CD4-positive, alpha-beta memory T cell (primary cell): ENCODE measurements at regions not wholly inside any gene's neighbourhood (a gene's known extent, or its start where the extent isn't known, plus 50 kb on each side); places are given as distances from the start of the nearest gene placed in this dataset.
"Not testable (repeated sequence)": the region's sequence is repeated elsewhere in the genome, so short reads cannot be mapped to it uniquely, and the experiment has no call there.

Experiments
- CTCF ChIA-PET: fragments of 350-600 bp; sonication (Branson Sonifier 250); formaldehyde crosslinking; loops from one replicate; lab custom pipeline; 2021; ENCODE audit warnings: inconsistent platforms; ENCODE audit not compliant: partially characterized antibody; lab: Charles Lee
- POLR2A ChIA-PET: fragments of 350-600 bp; sonication (Branson Sonifier 250); formaldehyde crosslinking; loops from one replicate; lab custom pipeline; 2021; ENCODE audit not compliant: partially characterized antibody; lab: Charles Lee
- DNase-seq, 5 donors: peaks; one replicate each; pipeline versions ENCODE4 v3.0.0 to v3.0.0-alpha.2; 2020 to 2022; ENCODE audit warnings: mixed read lengths in 1 of 5
- H3K27ac ChIP-seq: one replicate; pipeline ENCODE4 v1.7.0; 2013; ENCODE audit warnings: low read depth, low read length
- H3K27me3 ChIP-seq: 2 replicates; pipeline ENCODE4 v1.7.0; 2013; ENCODE audit warnings: mild to moderate bottlenecking, low read length, moderate library complexity; ENCODE audit not compliant: insufficient read depth
- H3K36me3 ChIP-seq: 2 replicates; pipeline ENCODE4 v1.7.0; 2013; ENCODE audit warnings: mild to moderate bottlenecking, low read length, moderate library complexity; ENCODE audit not compliant: insufficient read depth
- H3K4me1 ChIP-seq: 2 replicates; pipeline ENCODE4 v1.7.0; 2013; ENCODE audit warnings: mild to moderate bottlenecking, low read length, moderate library complexity; ENCODE audit not compliant: insufficient read depth
- H3K4me3 ChIP-seq, 2 donors: one replicate each; pipeline ENCODE4 v1.7.0; 2013; ENCODE audit warnings: low read length in 2 of 2, mild to moderate bottlenecking in 1 of 2
- H3K9me3 ChIP-seq, 2 donors: one replicate each; pipeline ENCODE4 v1.7.0; 2013; ENCODE audit warnings: low read length in 2 of 2, control low read depth in 1 of 2; ENCODE audit not compliant: control insufficient read depth in 1 of 2
- H3K27ac Mint-ChIP-seq, 7 donors: one replicate each; pipeline ENCODE4 v1.8.0; 2020 to 2021; ENCODE audit warnings: mixed read lengths in 7 of 7, mild to moderate bottlenecking in 6 of 7, inconsistent platforms in 3 of 7, moderate library complexity in 3 of 7
- H3K27me3 Mint-ChIP-seq, 2 donors: one replicate each; pipeline ENCODE4 v1.8.0; 2020 to 2021; ENCODE audit warnings: mixed read lengths in 2 of 2
- H3K36me3 Mint-ChIP-seq, 2 donors: one replicate each; pipeline ENCODE4 v1.8.0; 2020 to 2021; ENCODE audit warnings: mixed read lengths in 2 of 2, inconsistent platforms in 1 of 2, mild to moderate bottlenecking in 1 of 2
- H3K4me1 Mint-ChIP-seq, 4 donors: one replicate each; pipeline ENCODE4 v1.8.0; 2020 to 2021; ENCODE audit warnings: mixed read lengths in 4 of 4, mild to moderate bottlenecking in 1 of 4
- H3K4me3 Mint-ChIP-seq, 8 donors: one replicate each; pipeline ENCODE4 v1.8.0; 2020 to 2021; ENCODE audit warnings: mixed read lengths in 8 of 8, mild to moderate bottlenecking in 7 of 8, moderate library complexity in 6 of 8, inconsistent platforms in 3 of 8
- H3K9me3 Mint-ChIP-seq, 8 donors: one replicate each; pipeline ENCODE4 v1.8.0; 2020 to 2021; ENCODE audit warnings: mixed read lengths in 8 of 8, mild to moderate bottlenecking in 5 of 8, inconsistent platforms in 3 of 8, moderate library complexity in 1 of 8
- intact Hi-C: fragments of 100-400 bp; cut with micrococcal nuclease; formaldehyde crosslinking; loops from one replicate; pipeline ENCODE4 v1.15.1; 2023

DNA sequence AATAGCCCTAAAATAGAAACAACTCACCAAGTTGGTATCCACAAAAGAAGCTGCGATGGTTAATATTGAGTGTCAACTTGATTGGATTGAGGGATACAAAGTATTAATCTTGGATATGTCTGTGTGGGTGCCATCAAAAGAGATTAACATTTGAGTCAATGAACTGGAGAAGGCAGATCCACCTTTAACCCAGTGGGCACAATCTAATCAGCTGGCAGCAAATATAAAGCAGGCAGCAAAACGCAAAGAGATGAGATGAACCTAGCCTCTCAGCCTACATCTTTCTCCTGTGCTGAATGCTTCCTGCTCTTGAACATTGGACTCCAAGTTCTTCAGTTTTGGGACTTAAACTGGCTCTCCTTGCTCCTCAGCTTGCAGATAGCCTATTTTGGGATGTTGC lies 277.6 kb upstream of the RAI14 start:
- DNase-seq, H3K9me3 ChIP-seq, H3K4me1 Mint-ChIP-seq, H3K36me3 ChIP-seq, H3K4me1 ChIP-seq, POLR2A ChIA-PET, H3K27me3 Mint-ChIP-seq, H3K36me3 Mint-ChIP-seq, H3K4me3 Mint-ChIP-seq, intact Hi-C loops, H3K27me3 ChIP-seq, CTCF ChIA-PET, H3K27ac Mint-ChIP-seq, H3K4me3 ChIP-seq, H3K27ac ChIP-seq, H3K9me3 Mint-ChIP-seq: not testable (repeated sequence)

DNA sequence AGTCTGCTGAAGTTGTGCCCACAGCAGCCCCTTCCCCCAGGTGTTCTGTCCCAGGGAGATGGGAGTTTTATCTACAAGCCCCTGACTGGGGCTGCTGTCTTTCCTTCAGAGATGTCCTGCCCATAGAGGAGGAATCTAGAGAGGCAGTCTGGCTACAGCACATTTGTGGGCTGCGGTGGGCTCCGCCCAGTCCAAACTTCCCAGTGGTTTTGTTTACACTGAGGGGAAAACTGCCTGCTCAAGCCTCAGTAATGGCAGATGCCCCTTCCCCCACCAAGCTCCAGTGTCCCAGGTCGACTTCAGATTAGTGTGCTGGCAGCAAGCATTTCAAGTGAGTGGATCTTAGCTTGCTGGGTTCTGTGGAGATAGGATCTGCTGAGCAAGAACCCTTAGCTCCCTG lies 267.4 kb upstream of the RAI14 start:
- H3K27me3 ChIP-seq, H3K4me1 ChIP-seq, intact Hi-C loops, H3K4me3 Mint-ChIP-seq, H3K27me3 Mint-ChIP-seq, H3K36me3 ChIP-seq, H3K9me3 Mint-ChIP-seq, POLR2A ChIA-PET, H3K9me3 ChIP-seq, H3K36me3 Mint-ChIP-seq, H3K27ac Mint-ChIP-seq, CTCF ChIA-PET, H3K4me3 ChIP-seq, DNase-seq, H3K4me1 Mint-ChIP-seq, H3K27ac ChIP-seq: not testable (repeated sequence)

DNA sequence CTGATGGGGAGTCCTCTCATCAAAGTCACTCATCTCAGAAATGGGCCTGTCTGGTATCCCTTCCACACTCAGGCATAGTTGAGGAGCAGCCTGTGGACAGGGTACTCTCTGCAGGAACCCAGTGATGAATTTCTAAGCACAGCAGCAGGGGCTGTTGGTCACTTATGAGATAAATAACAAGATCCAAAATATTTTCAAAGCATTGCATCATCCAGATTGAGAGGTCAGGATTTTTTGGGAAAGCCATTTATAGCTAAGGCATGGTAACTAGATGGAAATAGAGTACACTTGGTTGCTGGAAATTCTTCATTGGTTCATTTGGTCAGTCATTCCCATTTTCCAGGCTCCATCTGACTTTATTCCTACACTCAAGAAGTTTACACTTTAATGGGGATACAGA lies 246.8 kb upstream of the RAI14 start:
- H3K27me3 Mint-ChIP-seq: peaks cover 0 to 6% of the 10 kb centered on the region in 2 donors

DNA sequence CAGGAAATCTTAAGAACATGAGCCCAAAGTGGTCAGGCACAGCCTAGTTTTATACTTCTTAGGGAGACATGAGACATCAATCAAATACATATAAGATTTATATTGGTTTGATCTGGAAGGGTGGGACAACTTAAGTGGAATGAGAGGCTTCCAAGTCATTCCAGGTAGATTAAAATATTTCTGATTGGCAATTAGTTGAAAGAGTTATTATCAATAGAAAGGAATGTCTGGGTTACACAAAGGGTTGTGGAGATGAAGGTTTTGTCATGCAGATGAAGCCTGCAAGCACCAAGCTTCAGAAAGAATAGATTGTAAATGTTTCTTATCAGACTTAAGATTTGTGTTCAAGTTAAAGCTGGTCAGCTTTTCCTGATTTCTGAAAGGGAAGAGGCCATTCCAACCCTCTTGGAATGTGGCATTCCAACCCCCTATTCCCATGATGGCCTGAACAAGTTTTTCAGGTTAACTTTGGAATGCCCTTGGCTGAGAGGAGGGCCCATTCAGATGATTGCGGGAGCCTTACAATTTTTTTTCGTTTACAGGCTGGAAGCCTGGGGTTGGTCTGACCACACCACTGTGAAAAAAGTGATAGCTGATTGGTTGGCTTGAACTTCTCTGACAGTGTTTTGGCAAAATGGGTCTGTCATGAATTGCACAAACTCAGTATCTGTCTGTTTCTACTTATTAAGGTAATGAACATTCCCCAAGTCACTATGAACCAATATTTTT lies 245.6 kb upstream of the RAI14 start:
- no peaks in the 10 kb centered on the region for H3K9me3 ChIP-seq
- DNase-seq: no peak
- ChIA-PET POLR2A (no interaction called here), CTCF (interaction anchor here (0.8 kb wide), 1 partner anchor 477 kb away, joined by 3 read pairs; no protein-coding TSS in a partner anchor)
- H3K4me1 ChIP-seq: no peaks in the 10 kb centered on the region
- Mint-ChIP-seq H3K9me3 (no peaks in the 10 kb centered on the region), H3K27ac (no peak overlapping the region), H3K4me3 (no peak overlapping the region), H3K36me3 (no peaks in the 10 kb centered on the region), H3K27me3 (peaks cover 0 to 7% of the 10 kb centered on the region in 2 donors), H3K4me1 (no peaks in the 10 kb centered on the region)
- H3K36me3 ChIP-seq: no peaks in the 10 kb centered on the region
- no peak overlapping the region for H3K4me3 ChIP-seq
- H3K27ac ChIP-seq: no peak overlapping the region
- no peaks in the 10 kb centered on the region for H3K27me3 ChIP-seq
- intact Hi-C loops: no loop called here

More for the DNA sequence above, 246.8 kb upstream of the RAI14 start:
- no peak overlapping the region for H3K27ac ChIP-seq
- Mint-ChIP-seq H3K27ac (no peak overlapping the region), H3K9me3 (no peaks in the 10 kb centered on the region), H3K36me3 (no peaks in the 10 kb centered on the region), H3K4me1 (no peaks in the 10 kb centered on the region), H3K4me3 (no peak overlapping the region)
- H3K27me3 ChIP-seq: no peaks in the 10 kb centered on the region
- POLR2A ChIA-PET: no interaction called here
- H3K9me3 ChIP-seq: no peaks in the 10 kb centered on the region
- DNase-seq: no peak
- H3K36me3 ChIP-seq: no peaks in the 10 kb centered on the region
- H3K4me1 ChIP-seq: no peaks in the 10 kb centered on the region
- no peak overlapping the region for H3K4me3 ChIP-seq
- CTCF ChIA-PET: no interaction called here
- intact Hi-C loops: no loop called here

- CTCF ChIA-PET: interaction anchor here (0.8 kb wide), 1 partner anchor 478 kb away, joined by 3 read pairs; no protein-coding TSS in a partner anchor
- no peaks in the 10 kb centered on the region for H3K36me3 Mint-ChIP-seq
- H3K27ac ChIP-seq: no peak overlapping the region
- DNase-seq: no peak
- no peaks in the 10 kb centered on the region for H3K9me3 ChIP-seq
- no peaks in the 10 kb centered on the region for H3K9me3 Mint-ChIP-seq
- H3K27ac Mint-ChIP-seq: no peak overlapping the region
- H3K4me1 ChIP-seq: no peaks in the 10 kb centered on the region
- no peaks in the 10 kb centered on the region for H3K36me3 ChIP-seq
- no peaks in the 10 kb centered on the region for H3K27me3 ChIP-seq
- no peak overlapping the region for H3K4me3 ChIP-seq
- no peaks in the 10 kb centered on the region for H3K4me1 Mint-ChIP-seq
- H3K27me3 Mint-ChIP-seq: peaks cover 2 to 9% of the 10 kb centered on the region in 2 donors
- intact Hi-C loops: no loop called here
- POLR2A ChIA-PET: no interaction called here
- no peak overlapping the region for H3K4me3 Mint-ChIP-seq
These were observed 244.4 kb upstream of the RAI14 start for GRCh38 chr5:34411470-34412346.

GRCh38 chr5:34412736-34413135 lies 243.4 kb upstream of the RAI14 start:
- no peak overlapping the region for H3K4me3 Mint-ChIP-seq
- no peaks in the 10 kb centered on the region for H3K4me1 Mint-ChIP-seq
- H3K27me3 ChIP-seq: no peaks in the 10 kb centered on the region
- H3K4me1 ChIP-seq: no peaks in the 10 kb centered on the region
- H3K4me3 ChIP-seq: no peak overlapping the region
- intact Hi-C loops: no loop called here
- H3K27ac ChIP-seq: no peak overlapping the region
- H3K36me3 ChIP-seq: no peaks in the 10 kb centered on the region
- CTCF ChIA-PET: no interaction called here
- DNase-seq: no peak
- no peaks in the 10 kb centered on the region for H3K9me3 Mint-ChIP-seq
- no peaks in the 10 kb centered on the region for H3K9me3 ChIP-seq
- H3K27ac Mint-ChIP-seq: no peak overlapping the region
- POLR2A ChIA-PET: no interaction called here
- H3K36me3 Mint-ChIP-seq: no peaks in the 10 kb centered on the region
- H3K27me3 Mint-ChIP-seq: peaks cover 2 to 9% of the 10 kb centered on the region in 2 donors

DNA sequence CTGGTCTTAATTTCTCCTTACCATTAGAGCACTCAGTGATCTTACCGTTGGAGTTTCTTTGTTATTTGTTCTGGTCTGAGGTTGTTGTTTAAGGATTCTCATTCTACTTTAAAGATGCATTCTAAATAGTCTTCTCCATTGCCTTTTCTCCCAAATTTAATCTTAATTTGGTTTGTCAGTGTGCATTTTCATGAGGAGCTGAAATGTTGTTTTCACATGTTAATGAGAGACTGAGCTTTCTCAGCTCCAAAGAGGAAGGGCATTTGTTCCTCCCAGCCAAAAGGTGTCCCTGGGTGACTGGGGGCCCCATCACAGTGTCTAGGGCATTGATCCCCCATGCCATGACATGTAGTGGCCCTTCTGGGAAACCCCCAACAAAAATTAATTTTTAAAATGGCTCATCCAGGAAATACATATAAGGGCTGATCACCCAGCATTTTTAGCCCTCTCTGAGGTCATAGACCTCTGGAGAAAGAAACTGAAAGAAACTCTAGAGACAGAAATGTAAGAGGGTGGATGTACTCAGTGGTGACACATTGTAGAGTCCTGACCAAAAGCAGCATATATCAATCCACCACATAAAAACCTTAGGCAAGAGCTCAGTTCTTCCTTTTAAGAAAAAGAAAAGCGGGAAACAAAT lies 240.4 kb upstream of the RAI14 start:
- H3K36me3 Mint-ChIP-seq: no peaks in the 10 kb centered on the region

More for the DNA sequence above, 240.4 kb upstream of the RAI14 start:
- no peaks in the 10 kb centered on the region for H3K9me3 ChIP-seq
- POLR2A ChIA-PET: no interaction called here
- H3K27me3 Mint-ChIP-seq: peaks cover 2 to 8% of the 10 kb centered on the region in 2 donors
- no peak overlapping the region for H3K27ac Mint-ChIP-seq
- no peaks in the 10 kb centered on the region for H3K4me1 Mint-ChIP-seq
- peaks cover 0 to 18% (median 7%) of the 10 kb centered on the region in 8 donors for H3K9me3 Mint-ChIP-seq
- no peak for DNase-seq
- no peaks in the 10 kb centered on the region for H3K27me3 ChIP-seq
- H3K4me1 ChIP-seq: no peaks in the 10 kb centered on the region
- CTCF ChIA-PET: no interaction called here
- H3K4me3 ChIP-seq: no peak overlapping the region
- H3K27ac ChIP-seq: no peak overlapping the region
- no peak overlapping the region for H3K4me3 Mint-ChIP-seq
- H3K36me3 ChIP-seq: no peaks in the 10 kb centered on the region
- intact Hi-C loops: no loop called here
